Retina (tissue), 1 donor: ENCODE measurements at regions not wholly inside any gene's neighbourhood (a gene's known extent, or its start where the extent isn't known, plus 50 kb on each side); places are given as distances from the start of the nearest gene placed in this dataset.
A peak's percentile ranks its signal among the peaks of the same experiment; 100 is the strongest.
"Not testable (repeated sequence)": the region's sequence is repeated elsewhere in the genome, so short reads cannot be mapped to it uniquely, and the experiment has no call there.

Experiments
- DNase-seq: peaks from one replicate; pipeline ENCODE4 v3.0.0-alpha.2; 2016

DNA sequence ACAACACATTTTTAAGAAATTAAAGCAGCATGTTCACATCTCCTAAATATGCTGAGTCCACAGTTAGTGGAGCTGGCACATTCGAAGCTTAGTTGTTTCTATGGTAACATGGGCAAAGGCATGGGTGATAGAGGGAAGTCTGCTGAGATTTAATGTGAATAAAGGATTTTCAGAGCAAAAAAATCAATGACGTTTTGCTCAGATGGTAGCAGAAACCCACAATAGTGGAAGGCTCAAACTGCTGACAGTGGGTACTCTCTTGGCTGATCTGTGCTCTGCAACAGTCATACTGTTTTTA lies 795.1 kb upstream of the ARPP21 start:
- no peak for DNase-seq

DNA sequence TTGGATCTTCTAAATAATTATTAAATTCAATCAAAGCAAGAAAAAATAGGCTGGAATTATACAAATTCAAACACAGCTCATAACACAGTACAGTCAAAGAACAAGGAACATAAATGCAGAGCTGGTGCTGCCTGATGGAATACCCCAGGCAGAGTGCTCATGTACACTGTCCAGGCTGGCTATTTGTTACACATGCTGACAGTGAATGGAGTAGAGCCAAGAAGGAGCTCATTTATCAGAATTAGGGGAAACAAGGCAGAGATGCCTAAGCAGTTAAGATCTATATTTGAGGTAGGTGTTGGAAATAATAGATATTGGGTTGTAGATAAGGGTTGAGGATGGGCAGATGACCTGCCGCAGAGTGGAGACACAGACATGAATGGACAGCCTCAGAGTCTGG lies 788.2 kb upstream of the ARPP21 start:
- no peak for DNase-seq

DNA sequence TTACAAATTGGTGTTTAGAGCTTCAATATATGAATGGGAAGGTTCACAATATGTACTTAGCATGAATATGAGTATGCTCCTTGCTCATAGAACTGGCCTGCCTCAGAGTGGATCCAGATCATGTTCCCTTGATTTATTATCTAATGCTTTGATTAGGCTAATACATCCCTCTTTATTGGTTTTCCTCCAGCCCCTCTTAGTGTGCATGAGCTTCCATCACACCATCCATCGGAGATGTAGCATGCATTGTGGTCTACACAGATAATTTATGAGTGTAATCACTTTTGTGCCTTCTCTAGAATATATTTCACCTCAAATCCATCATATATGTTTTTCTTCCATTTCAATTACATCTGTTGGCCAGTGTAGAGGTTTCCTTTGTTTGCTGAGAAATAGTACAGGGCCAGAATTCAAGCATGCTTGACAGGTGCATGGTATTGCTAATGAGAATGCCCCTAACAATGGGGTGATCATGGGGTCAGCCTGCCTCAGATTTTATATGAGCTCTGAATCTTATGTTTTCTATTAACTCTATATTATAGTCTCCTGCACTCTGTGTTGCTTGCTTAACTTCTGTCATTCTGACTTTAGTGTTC lies 786.4 kb upstream of the ARPP21 start:
- no peak for DNase-seq

DNA sequence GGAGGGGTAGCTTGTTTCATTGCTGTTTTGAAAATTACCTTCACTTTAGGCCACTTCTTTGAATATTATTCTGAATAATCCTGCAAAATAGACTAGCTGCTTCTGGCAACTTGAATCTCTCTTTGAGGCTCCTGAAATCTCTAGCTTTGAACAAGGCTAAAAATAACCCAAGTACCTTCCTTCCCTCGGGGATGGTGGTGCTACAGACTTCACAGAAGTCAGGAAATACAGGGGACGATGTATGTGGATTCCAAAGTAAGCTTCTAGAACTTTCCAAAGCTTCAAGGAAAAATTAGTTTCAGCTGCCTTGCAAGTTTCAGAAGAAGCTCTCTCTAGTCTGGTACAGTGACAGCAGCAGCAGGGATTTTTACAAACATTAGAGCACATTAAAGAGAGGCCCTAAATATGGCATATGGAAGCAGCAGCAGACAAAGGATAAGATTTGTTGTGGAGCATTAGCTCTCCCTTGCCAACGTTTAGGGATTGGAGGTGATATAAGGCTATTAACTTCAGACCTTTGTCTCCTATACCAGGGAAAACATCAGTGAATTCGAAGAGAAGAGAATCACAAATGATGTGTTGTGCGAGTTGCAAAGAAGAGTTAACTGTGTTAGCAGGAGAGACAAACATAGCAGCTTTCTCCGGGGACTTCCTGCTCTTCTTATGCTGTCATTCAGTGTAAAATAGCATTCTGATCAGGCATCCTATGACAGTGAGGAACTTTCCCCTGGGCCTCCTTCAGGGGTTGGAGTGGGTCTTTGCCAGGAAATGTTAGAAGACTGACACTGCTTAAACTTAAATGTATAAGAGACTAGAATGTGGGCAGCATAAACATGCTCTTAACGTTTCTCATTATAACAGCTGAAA lies 783.0 kb upstream of the ARPP21 start:
- peak; percentile 40 for DNase-seq

DNA sequence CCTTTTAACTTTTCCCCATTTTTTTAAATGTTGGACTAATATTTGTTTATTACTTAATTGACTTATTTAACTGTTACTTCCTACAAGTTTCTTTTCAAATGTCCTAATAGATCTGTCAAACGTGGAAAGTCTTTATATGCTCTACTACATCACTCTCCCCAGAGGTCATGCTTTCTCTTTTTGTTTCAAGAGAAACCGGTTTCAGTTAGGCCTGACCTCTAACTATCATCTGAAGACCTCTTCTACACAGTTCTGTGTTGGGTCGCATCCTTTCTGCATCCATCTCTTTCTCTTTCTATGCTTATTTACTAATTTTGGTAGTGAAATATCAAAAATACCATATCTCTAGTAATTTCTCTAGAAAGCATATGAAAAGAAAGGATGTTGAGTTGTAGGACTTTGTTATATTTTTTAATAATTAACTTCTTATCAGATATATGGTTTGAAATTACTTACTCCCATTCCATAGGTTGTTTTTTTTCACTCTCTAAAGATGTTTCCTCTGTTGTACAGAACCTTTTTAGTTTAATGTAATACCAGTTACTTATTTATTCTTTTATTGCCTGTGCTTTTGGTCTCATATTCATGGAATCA lies 781.2 kb upstream of the ARPP21 start:
- no peak for DNase-seq

DNA sequence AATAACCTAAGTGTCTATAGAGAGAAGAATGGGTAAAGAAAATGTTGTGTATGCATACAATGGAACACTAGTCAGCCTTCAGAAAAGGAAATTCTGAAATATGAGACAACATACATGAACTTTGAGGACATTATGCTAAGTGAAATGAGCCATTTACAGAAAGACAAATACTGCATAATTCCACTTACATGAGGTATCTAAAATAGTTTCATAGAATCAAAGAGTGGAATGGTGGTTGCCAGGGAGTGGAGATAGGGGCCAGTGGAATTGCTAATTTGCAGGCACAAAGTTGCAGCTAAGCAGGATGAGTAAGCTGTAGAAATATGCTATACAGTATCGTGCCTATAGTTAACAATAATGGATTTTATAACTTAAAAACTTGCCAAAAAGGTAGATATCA lies 779.6 kb upstream of the ARPP21 start:
- no peak for DNase-seq

DNA sequence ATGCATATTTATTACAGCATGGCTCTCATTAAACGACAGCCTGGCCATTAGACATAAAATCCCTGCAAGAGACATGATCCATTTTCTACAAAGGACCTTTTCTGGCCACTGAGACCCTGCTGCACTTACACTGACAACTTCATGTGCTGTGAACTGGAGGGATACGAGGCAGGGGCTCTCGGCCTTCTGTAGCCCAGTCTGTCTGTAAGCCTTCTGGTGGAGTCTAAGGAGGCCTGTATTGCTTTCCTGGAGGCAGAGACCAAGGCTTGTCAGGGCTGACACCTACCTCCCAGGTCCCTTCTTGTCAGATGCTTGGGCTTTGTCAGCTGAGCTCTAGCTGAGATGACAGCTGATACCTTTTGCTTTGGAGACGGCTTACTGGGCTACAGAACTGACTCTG lies 776.9 kb upstream of the ARPP21 start:
- peak; percentile 21 for DNase-seq

DNA sequence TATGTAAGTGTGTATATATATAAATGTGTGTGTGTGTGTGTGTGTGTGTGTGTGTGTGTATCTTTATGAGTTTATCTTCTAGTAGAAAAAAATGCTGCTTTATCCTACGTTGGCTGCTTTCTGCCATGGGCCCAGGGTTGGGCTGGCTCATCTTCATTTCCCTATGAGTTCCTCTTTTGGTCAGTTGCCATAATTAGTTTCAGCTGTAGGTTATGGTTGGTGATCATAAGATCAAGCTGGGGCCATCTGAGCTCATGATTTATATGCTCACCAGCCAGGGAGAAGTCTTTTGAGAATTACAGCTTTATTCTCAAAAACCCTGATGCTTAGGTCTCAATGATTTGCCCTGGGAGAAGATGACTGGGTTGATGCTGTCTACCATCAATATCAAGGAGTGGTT lies 775.8 kb upstream of the ARPP21 start:
- no peak for DNase-seq

DNA sequence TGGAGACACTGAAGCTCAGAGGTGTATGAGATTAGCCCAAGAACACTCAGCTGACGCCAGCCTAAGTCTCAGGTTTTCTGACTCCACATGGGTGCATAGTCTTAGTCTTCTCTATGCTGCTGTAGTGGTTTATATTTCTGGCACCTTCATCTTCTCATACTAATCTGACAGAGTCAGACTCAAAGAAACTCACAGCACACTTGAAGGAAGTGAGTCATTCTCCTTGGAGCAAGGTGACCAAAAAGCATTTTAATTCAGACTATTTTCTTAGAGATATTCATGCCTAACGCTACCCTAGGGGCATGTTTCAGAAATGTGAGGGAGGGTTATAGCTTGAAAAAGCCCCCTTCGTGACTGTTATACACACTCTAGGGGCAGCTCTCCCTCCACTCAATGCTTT lies 775.3 kb upstream of the ARPP21 start:
- no peak for DNase-seq

DNA sequence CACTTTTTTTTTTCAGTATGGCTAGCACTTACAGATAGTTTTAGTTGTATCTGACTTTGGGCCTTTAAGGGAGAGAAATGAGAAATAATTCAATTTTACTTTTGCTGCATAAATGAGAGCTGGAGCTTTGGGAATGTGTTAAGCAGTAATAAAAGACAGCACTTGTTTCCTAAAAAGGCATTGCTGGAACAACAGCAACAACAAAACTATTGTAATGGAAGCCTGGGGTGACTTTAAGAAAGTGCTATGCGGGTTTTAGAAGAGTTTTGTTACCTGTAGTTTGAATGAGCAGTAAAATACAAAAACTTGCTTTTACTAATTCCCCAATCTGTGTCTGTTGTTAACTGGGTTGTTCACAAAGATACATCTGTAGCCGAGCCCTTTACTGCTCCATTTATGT lies 774.0 kb upstream of the ARPP21 start:
- no peak for DNase-seq

DNA sequence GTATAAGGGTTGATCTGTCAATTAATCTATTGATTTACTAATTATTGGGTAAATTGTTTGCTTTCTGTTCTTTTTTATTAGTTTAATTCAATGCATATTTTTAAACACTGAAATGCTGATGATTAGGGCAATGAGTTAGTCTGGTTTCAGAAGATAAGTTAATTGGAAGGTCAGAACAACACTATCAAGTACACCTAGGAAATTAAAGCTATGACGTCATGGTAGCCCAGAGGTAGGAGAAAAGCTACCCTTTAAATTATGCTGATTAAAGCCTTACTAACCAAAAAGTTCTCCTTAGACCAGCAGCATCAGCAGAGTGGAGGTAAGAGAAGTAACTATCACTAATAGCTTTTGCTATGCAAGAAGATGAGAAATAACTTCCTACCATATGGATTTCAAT lies 770.4 kb upstream of the ARPP21 start:
- DNase-seq: no peak

DNA sequence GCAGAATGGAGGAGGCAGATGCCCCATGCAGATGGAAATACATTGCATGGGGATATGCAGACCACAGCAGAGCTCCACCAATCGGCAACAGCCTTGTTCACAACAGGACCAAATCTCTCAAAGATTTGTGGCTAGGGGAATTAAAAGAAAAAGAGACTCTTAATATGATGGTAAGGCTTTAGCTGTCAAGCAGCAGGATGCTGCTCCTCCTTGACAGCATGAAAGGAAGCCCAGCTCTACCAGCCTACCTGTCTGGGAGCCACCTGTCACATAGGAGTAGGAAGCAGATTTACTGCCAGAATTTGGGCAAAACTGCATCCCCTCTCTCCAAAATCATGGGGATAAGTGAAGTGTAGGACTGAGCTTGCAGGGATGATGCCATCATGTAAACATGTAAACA lies 769.6 kb upstream of the ARPP21 start:
- DNase-seq: no peak

DNA sequence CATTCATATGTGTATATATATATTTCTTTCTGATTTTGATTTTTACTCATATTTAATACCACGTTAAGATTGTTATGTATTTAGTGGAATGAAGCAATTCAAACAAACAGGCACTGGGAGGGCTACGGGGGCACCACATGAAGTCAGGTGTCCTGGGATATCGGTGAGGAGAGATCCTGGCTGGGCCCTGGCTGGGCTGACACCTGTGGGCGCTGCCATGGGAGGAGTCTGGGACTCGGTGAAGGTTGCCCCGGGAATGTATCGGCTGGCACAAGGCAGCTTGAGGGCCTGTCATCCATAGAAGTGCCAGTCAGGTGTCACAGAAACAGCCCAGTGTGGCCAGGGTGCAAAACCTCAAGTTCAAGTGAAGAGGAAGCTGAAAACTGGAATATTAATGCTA lies 766.9 kb upstream of the ARPP21 start:
- DNase-seq: no peak

DNA sequence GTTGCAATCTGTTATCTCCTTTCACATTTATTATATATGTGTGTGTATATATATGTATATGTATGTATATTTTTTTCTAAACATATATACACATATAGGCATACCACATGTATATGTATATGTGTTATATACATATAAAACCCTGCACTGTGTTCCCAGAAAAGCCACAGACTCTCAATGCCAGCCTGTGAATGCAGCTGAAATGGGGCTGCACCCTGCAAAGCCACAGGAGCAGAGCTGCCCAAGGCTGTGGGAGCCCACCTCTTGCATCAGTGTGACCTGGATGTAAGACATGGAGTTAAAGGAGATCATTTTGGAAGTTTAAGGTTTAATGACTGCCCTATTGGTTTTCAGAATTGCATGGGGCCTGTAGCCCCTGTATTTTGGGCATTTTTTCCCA lies 762.3 kb upstream of the ARPP21 start:
- DNase-seq: no peak

DNA sequence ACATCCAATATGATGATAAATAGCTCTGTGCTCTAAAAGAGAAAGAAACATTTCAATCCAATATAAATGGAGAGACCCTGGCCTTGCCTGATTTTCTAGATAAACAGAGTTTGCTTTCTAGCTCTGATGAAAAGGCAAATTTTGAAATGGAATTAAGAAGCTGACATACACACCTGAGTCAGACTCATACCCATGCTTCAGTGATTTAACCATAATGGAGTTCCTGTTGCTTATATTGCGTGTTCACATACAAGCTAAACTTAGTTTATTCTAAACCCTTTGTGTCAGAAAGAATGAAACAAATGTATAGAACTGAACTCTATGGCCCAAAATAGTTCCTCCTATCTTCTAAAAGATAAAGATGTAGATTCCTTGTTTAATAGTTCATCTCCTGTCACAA lies 760.8 kb upstream of the ARPP21 start:
- no peak for DNase-seq

DNA sequence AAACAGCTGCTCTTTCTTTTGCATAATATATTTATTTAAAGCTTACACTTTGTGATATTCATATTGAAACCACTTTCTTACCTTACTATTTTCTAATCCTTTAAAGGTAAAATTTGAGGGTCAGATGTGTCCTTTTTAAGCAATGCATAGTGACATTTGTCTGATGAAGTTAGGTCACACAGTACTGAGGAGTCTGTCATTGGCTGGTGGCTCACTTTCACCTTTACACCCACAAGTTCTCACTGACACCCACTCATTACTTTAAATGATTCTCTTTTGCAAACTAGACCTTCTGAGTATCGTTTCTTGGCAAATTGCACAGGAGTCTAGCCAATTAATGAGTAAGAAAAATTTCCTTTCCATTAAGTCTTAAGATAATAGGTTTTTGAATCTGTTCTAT lies 758.3 kb upstream of the ARPP21 start:
- no peak for DNase-seq

DNA sequence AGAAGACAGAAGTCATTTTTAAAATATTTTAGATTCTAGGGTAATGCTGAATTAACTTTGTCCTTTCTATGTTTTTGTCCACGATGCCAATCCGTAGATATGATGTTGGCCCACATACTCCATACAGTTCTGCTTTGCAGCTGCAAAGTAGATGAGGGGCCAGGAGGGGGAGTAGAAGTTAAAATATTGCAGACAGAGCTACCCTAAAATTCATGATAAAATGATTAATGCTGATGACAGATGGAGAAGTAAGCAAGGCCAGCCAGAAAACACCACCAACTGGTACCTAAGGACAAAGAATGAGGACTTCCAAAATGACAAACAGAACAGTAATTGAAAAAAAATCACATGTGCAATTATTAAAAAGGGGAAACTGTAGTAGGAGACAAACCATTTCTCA lies 756.6 kb upstream of the ARPP21 start:
- peak; percentile 16 for DNase-seq

DNA sequence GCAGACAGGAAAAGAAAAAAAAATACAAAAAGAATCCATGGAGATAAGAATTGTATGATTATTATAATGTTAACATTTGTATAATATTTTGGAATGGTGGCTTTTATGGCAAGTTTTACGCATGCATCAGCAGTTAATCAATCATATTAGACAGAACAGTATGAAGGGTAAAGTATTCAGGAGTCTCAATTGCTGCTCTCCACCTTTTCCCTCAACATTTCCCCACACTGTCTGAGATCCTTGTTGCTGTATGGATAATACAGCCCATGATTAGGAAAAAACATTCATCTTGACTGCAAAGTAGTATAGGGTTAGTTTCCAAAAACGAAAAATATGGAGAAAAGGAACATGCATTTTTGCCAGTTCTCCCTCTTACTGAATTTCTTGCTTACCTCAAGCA lies 755.3 kb upstream of the ARPP21 start:
- no peak for DNase-seq

DNA sequence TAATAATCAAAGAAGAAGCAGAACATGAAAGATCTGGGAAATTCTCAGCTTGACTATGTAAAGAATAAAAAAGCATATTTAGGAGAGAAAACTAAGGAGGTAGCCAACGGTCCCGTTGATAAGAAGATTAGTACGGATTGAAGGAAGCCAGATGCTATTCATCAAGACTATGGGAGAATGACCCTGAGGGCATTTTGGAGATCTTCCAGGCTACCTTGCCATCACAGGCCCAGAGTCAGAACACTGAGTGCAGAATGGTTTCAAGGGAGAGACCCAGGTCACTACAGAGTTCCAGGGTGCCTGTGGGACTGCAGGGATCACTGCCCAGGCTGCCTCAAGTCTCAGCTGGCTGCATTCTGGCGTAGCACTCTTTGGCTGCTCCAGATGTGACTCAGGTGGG lies 752.9 kb upstream of the ARPP21 start:
- no peak for DNase-seq

DNA sequence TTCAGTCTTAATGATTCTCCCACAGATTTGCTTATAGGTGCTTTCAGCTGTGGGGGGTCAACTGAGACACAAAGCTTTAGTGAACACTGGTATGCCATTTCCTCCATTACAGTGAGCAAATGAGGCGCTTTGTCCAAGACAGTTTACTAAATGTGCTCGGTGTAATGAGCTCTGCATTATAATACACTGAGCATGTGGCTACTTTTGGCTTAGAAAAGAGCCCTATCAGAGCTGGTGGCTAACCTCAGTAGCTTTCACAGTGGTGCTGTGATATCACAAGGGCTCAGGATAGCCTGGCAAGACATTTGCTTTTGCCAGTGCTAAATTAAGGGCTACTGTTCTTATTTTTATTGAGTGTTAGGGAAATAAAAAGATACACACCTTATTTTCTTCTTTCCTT lies 749.7 kb upstream of the ARPP21 start:
- no peak for DNase-seq

DNA sequence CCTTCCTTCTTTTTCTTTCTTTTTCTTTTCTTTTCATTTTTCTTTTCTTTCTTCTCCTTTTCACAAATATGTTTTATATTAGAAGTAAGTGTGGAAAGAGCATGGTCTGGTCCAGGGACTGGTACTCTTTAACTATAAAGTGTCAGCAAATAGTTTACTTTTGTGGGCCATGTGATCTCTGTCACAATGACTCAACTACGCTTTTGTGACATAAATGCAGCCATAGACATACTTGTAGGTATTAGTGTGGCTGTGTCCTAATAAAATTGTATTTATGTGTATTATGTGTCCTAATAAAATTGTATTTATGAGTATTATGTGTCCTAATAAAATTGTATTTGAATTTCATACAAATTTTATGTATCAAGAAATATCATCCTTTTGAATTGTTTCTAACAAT lies 749.1 kb upstream of the ARPP21 start:
- DNase-seq: no peak

DNA sequence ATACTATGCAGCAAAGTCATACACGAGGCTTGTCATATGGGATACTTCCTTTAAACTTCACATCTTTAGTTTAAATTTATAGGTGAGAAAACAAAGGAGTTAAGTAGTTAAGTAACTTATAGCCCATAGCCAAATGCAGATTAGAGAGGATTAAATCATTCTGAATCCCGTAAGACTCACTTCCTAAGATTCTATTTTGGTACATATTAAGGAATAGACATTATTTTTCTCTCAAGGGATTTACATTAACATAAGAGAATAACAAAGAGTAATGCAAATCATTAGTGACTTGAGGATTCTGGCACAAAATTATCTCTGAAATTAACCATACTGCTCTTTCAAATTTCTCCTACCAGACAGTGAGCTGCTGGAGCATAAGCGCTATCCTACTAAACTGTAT lies 747.4 kb upstream of the ARPP21 start:
- no peak for DNase-seq

DNA sequence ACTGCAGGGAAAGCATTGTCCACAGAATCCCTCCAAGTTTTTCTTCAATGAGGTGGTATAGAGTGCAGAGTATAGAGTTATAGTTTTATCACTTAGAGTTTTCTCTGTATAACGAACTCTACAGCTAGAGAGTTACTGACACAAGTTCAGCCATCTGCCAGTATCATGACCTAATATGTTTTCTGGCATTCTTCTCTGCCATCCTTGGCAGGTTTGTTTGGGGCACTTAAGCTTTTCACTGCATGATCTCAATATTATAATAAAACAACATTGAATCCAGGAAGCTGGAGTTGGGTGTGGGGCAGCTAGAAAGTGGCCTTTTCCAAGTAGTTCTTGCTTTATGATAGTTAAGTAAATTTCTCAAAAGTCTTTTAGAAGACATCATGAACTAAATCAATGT lies 743.5 kb upstream of the ARPP21 start:
- no peak for DNase-seq

DNA sequence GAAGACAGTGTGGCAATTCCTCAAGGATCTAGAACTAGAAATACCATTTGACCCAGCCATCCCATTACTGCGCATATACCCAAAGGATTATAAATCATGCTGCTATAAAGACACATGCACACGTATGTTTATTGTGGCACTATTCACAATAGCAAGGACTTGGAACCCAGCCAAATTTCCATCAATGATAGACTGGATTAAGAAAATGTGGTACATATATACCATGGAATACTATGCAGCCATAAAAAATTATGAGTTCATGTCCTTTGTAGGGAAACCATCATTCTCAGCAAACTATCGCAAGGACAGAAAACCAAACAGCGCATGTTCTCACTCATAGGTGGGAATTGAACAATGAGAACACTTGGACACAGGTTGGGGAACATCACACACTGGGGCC lies 729.6 kb upstream of the ARPP21 start:
- not testable (repeated sequence) for DNase-seq

DNA sequence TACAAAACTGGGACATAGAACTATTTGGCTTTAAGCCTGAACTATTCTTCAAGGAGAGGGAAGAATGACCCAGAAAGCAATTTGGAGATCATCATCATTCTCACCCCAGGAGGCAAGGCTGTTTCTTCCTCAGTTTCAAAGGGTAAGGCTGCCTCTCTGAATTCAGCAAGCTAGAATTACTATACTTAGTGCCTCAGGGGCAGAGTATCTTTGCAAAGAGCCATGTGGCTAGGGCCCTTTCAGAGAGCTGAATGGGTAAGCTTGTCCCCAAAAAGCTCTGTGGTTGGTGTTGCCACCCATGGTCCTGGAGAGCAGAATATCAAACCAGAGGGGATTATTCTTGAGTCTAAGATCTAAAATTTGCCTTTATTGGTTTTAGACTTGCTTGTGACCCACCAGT lies 720.3 kb upstream of the ARPP21 start:
- no peak for DNase-seq
